ACC112 (cell line): ENCODE measurements at regions not wholly inside any gene's neighbourhood (a gene's known extent, or its start where the extent isn't known, plus 50 kb on each side); places are given as distances from the start of the nearest gene placed in this dataset.

ENCODE experiments used
- H2AFZ ChIP-seq: fragments of 200-600 bp; sonication (generic); one replicate; pipeline ENCODE4 v1.6.0; 2017; ENCODE audit warnings: antibody characterized with exemption, low read length; ENCODE audit not compliant: unreplicated experiment
- H3K27ac ChIP-seq: fragments of 200-600 bp; sonication (generic); 2 replicates; pipeline ENCODE4 v1.5.1; 2014; ENCODE audit warnings: low read depth, mild to moderate bottlenecking, antibody characterized with exemption, low read length, moderate library complexity
- H3K27me3 ChIP-seq: fragments of 200-600 bp; sonication (generic); 2 replicates; pipeline ENCODE4 v1.6.1; 2014; ENCODE audit warnings: mild to moderate bottlenecking, antibody characterized with exemption, low read length, moderate library complexity, mixed read lengths; ENCODE audit not compliant: insufficient read depth
- H3K36me3 ChIP-seq: fragments of 200-600 bp; sonication (generic); 2 replicates; pipeline ENCODE4 v1.6.1; 2016; ENCODE audit warnings: mild to moderate bottlenecking, antibody characterized with exemption, low read length, moderate library complexity, mixed read lengths; ENCODE audit not compliant: insufficient read depth
- H3K4me1 ChIP-seq: fragments of 200-600 bp; sonication (generic); one replicate; pipeline ENCODE4 v1.6.1; 2016; ENCODE audit warnings: low read length, mixed read lengths; ENCODE audit not compliant: insufficient read depth, unreplicated experiment, control insufficient read depth
- H3K4me3 ChIP-seq: fragments of 200-600 bp; sonication (generic); 2 replicates; pipeline ENCODE4 v1.5.1; 2014; ENCODE audit warnings: mild to moderate bottlenecking, low read depth, low read length
- H3K79me2 ChIP-seq: fragments of 200-600 bp; sonication (generic); one replicate; pipeline ENCODE4 v1.6.0; 2016; ENCODE audit warnings: low read length; ENCODE audit not compliant: control insufficient read depth, unreplicated experiment, insufficient read depth

- Histone ChIP-seq H3K36me3 (no peaks in the 10 kb centered on the region), H3K27me3 (no peaks in the 10 kb centered on the region), H3K79me2 (no peaks in the 10 kb centered on the region), H3K4me3 (no peak overlapping the region), H2AFZ (no peak overlapping the region), H3K27ac (no peak overlapping the region), H3K4me1 (no peaks in the 10 kb centered on the region)
Measured at GRCh38 chr10:125514206-125515162, 168.5 kb downstream of the TEX36 start.

GRCh38 chr10:125513429-125514182, 169.4 kb downstream of the TEX36 start:
- H3K27me3 ChIP-seq, result no peaks in the 10 kb centered on the region
- no peak overlapping the region for H2AFZ ChIP-seq

DNA sequence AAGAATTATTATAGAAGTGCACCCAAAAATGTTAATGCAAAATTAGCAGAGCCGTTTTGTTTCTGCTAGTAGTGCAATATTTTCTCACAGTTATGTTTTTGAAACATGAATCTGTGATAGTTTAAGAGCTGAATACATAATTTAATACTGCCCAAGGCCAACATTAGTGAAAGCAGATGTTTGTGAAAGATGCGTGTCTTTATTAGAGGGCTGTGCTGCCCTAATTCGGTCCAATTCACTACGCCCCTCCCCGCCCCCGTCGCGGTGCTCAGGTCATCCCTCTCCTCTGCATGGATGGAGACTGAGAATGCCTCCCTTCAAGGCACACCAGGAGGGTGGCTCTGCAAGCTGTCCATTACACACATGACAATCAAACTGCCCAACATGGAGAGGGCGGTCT, 172.0 kb downstream of the TEX36 start:
- Histone ChIP-seq H3K36me3 (no peaks in the 10 kb centered on the region), H3K27me3 (no peaks in the 10 kb centered on the region), H3K27ac (no peak overlapping the region), H3K79me2 (no peaks in the 10 kb centered on the region), H3K4me3 (no peak overlapping the region), H2AFZ (no peak overlapping the region), H3K4me1 (no peaks in the 10 kb centered on the region)

More at GRCh38 chr10:125513429-125514182, 169.4 kb downstream of the TEX36 start:
- H3K36me3 ChIP-seq, result no peaks in the 10 kb centered on the region
- no peaks in the 10 kb centered on the region for H3K4me1 ChIP-seq
- H3K4me3 ChIP-seq, result no peak overlapping the region
- no peaks in the 10 kb centered on the region for H3K79me2 ChIP-seq
- no peak overlapping the region for H3K27ac ChIP-seq

- Histone ChIP-seq H3K4me1 (no peaks in the 10 kb centered on the region), H3K36me3 (no peaks in the 10 kb centered on the region), H2AFZ (no peak overlapping the region), H3K79me2 (no peaks in the 10 kb centered on the region), H3K4me3 (no peak overlapping the region), H3K27me3 (no peaks in the 10 kb centered on the region), H3K27ac (no peak overlapping the region)
Measured at GRCh38 chr10:125505648-125506047, 177.3 kb downstream of the TEX36 start.

DNA sequence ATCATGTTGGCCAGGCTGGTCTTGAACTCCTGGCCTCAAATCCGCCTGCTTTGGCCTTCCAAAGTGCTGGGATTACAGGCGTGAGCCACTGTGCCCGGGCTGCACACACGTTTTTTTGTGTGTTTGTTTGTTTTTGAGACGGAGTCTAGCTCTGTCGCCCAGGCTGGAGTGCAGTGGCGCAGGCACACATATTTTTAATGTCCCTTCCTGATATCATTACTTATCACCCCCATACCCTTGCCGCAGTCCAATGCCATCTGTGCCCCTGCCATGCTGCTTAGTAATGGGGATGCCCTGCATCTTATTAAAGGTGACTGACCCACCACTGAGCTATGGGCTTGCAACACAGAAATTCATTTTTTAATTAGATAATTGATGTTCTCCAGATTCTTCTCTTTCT, 180.7 kb downstream of the TEX36 start:
- Histone ChIP-seq H3K79me2 (no peaks in the 10 kb centered on the region), H3K4me3 (no peak overlapping the region), H3K4me1 (no peaks in the 10 kb centered on the region), H3K27me3 (no peaks in the 10 kb centered on the region), H3K36me3 (no peaks in the 10 kb centered on the region), H3K27ac (no peak overlapping the region), H2AFZ (no peak overlapping the region)

GRCh38 chr10:125495386-125495785, 187.6 kb downstream of the TEX36 start:
- H3K4me3 ChIP-seq, result no peak overlapping the region
- H3K79me2 ChIP-seq, result no peaks in the 10 kb centered on the region
- no peaks in the 10 kb centered on the region for H3K36me3 ChIP-seq
- no peak overlapping the region for H3K27ac ChIP-seq
- no peak overlapping the region for H2AFZ ChIP-seq
- no peaks in the 10 kb centered on the region for H3K27me3 ChIP-seq
- no peaks in the 10 kb centered on the region for H3K4me1 ChIP-seq

GRCh38 chr10:125494651-125495239, 188.2 kb downstream of the TEX36 start:
- H3K27ac ChIP-seq, result no peak overlapping the region
- H2AFZ ChIP-seq, result no peak overlapping the region
- H3K79me2 ChIP-seq, result no peaks in the 10 kb centered on the region
- H3K27me3 ChIP-seq, result no peaks in the 10 kb centered on the region
- H3K4me1 ChIP-seq, result no peaks in the 10 kb centered on the region
- no peaks in the 10 kb centered on the region for H3K36me3 ChIP-seq
- no peak overlapping the region for H3K4me3 ChIP-seq

- Histone ChIP-seq H3K27me3 (no peaks in the 10 kb centered on the region), H3K4me1 (no peaks in the 10 kb centered on the region), H3K27ac (no peak overlapping the region), H3K36me3 (no peaks in the 10 kb centered on the region), H2AFZ (no peak overlapping the region), H3K4me3 (no peak overlapping the region), H3K79me2 (no peaks in the 10 kb centered on the region)
Measured at GRCh38 chr10:125491381-125491780, 191.6 kb downstream of the TEX36 start.

GRCh38 chr10:125489731-125490130, 193.2 kb downstream of the TEX36 start:
- Histone ChIP-seq H3K27me3 (no peaks in the 10 kb centered on the region), H3K4me1 (no peaks in the 10 kb centered on the region), H2AFZ (no peak overlapping the region), H3K36me3 (no peaks in the 10 kb centered on the region), H3K27ac (no peak overlapping the region), H3K79me2 (no peaks in the 10 kb centered on the region), H3K4me3 (no peak overlapping the region)

DNA sequence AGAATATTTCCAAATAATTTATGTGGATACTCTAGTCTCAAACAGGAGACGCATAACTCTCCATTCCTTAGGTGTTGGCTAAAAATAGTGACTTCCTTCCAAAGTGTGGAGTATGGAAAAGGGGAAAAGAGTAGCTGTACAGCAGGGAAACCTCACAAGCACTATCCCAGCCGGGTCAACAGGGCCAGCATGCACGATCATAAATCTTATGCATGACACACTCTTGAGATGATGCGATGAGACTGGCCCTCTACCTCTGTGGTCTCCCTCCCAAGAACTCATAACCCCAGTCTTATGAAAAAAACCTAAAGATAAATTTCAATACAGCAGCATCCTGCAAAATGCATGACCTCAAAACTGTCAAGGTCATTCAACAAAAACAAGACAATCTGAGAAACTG, 197.3 kb downstream of the TEX36 start:
- Histone ChIP-seq H3K36me3 (no peaks in the 10 kb centered on the region), H2AFZ (no peak overlapping the region), H3K4me1 (no peaks in the 10 kb centered on the region), H3K27ac (no peak overlapping the region), H3K27me3 (no peaks in the 10 kb centered on the region), H3K79me2 (no peaks in the 10 kb centered on the region), H3K4me3 (no peak overlapping the region)
